BLaER1 (cell line): ENCODE measurements at regions not wholly inside any gene's neighbourhood (a gene's known extent, or its start where the extent isn't known, plus 50 kb on each side); places are given as distances from the start of the nearest gene placed in this dataset.

Experiments
- H3K27ac ChIP-seq: shearing (Covaris generic); formaldehyde crosslinking; 2 replicates; pipeline ENCODE4 v1.8.1; 2022
- H3K27me3 ChIP-seq: shearing (Covaris generic); formaldehyde crosslinking; 2 replicates; pipeline ENCODE4 v1.8.1; 2022
- H3K36me3 ChIP-seq: shearing (Covaris generic); formaldehyde crosslinking; 2 replicates; pipeline ENCODE4 v1.8.1; 2022
- H3K4me1 ChIP-seq: shearing (Covaris generic); formaldehyde crosslinking; 2 replicates; pipeline ENCODE4 v1.8.1; 2022
- H3K4me2 ChIP-seq: shearing (Covaris generic); formaldehyde crosslinking; 2 replicates; pipeline ENCODE4 v1.8.1; 2022
- H3K4me3 ChIP-seq: shearing (Covaris generic); formaldehyde crosslinking; 2 replicates; pipeline ENCODE4 v1.8.1; 2022
- H3K9ac ChIP-seq: shearing (Covaris generic); formaldehyde crosslinking; 2 replicates; pipeline ENCODE4 v1.8.1; 2022
- H3K9me3 ChIP-seq: shearing (Covaris generic); formaldehyde crosslinking; 2 replicates; pipeline ENCODE4 v1.8.1; 2022
- H4K20me1 ChIP-seq: shearing (Covaris generic); formaldehyde crosslinking; 2 replicates; pipeline ENCODE4 v1.8.1; 2022
- Cebpa-rat ChIP-seq: shearing (Covaris generic); IDR thresholded peaks from 2 replicates; pipeline ENCODE4 v1.8.1; 2022

DNA sequence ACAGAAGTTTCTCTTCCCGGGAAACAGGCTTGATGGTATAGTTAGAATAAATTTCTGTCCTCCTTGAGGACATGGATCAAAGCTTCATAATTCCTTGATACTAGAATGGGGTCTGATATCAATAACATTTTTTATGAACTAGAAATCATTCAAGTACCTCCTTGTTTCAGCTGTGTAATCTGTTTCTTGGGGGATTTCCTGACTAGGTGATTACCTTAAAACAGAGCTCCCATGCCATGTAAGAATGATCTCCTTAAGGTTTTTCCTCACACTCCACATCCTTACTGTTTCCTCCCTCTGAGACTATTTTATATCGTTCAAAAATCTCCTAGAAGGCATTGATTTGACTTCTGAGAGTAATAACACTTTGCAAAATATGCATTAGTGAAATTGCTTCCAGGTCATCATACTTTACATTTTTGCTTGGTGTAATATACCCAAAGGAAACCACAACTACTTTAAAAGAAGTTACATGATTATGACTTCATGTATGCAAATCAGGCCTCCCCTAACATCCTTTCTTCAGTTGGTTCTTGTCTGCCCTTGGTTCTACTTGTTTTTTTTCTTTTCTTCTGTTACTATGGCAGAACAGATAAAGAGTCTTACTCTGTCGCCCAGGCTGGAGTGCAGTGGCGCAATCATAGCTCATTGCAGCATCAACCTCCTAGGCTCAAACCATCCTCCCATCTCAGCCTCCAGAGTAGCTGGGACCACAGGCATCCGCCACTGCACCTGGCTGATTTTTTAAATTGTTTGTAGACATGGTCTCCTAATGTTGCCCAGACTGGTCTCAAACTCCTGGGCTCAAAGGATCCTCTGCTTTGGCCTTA is 388.8 kb downstream of the ZFHX3 start:
- Histone ChIP-seq H3K27ac (no peak overlapping the region), H3K27me3 (no peaks in the 10 kb centered on the region), H3K4me2 (no peak overlapping the region), H3K9ac (no peak overlapping the region), H3K36me3 (no peaks in the 10 kb centered on the region), H3K9me3 (no peaks in the 10 kb centered on the region), H4K20me1 (no peaks in the 10 kb centered on the region), H3K4me1 (peaks cover 7% of the 10 kb centered on the region), H3K4me3 (no peak overlapping the region)
- TF ChIP-seq Cebpa-rat = no peak

DNA sequence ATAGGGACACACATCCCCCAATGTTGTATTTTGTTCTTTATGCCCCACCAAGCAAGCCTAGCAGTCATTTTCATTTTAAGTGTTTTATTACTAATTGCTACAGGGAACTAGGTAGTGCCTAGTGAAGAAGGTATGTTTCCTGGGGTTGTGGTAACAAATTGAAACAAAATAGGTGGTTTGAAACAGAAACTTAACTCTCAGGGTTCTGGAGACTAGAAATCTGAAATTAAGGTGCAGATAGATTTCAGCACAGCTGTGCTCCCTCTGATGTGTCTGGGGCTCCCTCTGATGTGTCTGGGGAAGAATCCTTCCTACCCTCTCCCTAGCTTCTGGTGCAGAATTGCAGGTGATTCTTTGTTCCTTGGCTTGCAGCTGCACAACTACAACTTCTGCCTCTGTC is 390.1 kb downstream of the ZFHX3 start:
- no peaks in the 10 kb centered on the region for H4K20me1 ChIP-seq
- H3K36me3 ChIP-seq = no peaks in the 10 kb centered on the region
- H3K9ac ChIP-seq = no peak overlapping the region
- no peak overlapping the region for H3K4me3 ChIP-seq
- TF ChIP-seq Cebpa-rat = no peak
- no peak overlapping the region for H3K27ac ChIP-seq
- H3K4me1 ChIP-seq = no peaks in the 10 kb centered on the region
- H3K9me3 ChIP-seq = no peaks in the 10 kb centered on the region
- H3K4me2 ChIP-seq = no peak overlapping the region
- H3K27me3 ChIP-seq = no peaks in the 10 kb centered on the region

DNA sequence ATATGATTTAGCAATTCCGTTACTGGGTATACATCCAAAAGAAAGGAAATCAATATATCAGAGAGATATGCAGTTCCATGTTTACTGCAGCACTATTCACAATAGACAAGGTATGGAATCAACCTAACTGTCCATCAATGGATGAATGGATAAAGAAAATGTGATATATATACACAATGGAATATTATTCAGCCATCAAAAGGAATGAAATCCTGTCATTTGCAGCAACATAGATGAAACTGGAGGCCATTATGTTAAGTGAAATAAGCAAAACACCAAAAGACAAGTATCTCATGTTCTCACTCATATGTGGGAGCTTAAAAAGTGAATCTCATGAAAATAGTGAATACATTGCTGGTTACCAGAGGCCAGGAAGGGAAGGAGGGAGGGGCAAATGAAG is 390.8 kb downstream of the ZFHX3 start:
- Histone ChIP-seq H3K4me3 (no peak overlapping the region), H3K36me3 (no peaks in the 10 kb centered on the region), H3K4me2 (no peak overlapping the region)

DNA sequence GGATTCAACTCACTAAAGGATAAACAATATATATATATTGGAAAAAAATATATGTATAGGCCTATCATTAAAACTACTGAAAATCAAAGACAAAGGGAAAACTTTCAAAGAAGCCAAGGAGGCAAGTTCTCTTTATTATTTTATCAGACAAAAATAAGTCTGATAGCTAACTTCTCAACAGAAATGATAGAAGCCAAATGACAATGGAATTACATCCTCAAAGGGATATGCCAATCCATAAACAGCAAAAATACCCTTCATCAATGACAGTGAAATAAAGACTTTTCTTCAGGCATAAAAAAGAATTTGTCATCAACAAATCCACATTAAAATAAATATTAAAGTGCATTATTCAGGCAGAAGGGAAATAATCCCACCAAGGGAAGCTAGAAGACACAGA is 393.4 kb downstream of the ZFHX3 start:
- no peaks in the 10 kb centered on the region for H4K20me1 ChIP-seq
- no peaks in the 10 kb centered on the region for H3K36me3 ChIP-seq
- peaks cover 9% of the 10 kb centered on the region; the same call in 1 of the 2 replicates for H3K9me3 ChIP-seq
- H3K9ac ChIP-seq = no peak overlapping the region
- H3K27ac ChIP-seq = no peak overlapping the region
- H3K4me3 ChIP-seq = no peak overlapping the region
- H3K4me2 ChIP-seq = no peak overlapping the region
- no peaks in the 10 kb centered on the region for H3K27me3 ChIP-seq
- no peak for TF ChIP-seq Cebpa-rat
- no peaks in the 10 kb centered on the region for H3K4me1 ChIP-seq

More for the DNA sequence above, 390.8 kb downstream of the ZFHX3 start:
- Histone ChIP-seq H3K27ac (no peak overlapping the region), H3K9ac (no peak overlapping the region), H4K20me1 (no peaks in the 10 kb centered on the region), H3K27me3 (no peaks in the 10 kb centered on the region), H3K4me1 (no peaks in the 10 kb centered on the region), H3K9me3 (peaks cover 3% of the 10 kb centered on the region; the same call in 1 of the 2 replicates)
- TF ChIP-seq Cebpa-rat = no peak

DNA sequence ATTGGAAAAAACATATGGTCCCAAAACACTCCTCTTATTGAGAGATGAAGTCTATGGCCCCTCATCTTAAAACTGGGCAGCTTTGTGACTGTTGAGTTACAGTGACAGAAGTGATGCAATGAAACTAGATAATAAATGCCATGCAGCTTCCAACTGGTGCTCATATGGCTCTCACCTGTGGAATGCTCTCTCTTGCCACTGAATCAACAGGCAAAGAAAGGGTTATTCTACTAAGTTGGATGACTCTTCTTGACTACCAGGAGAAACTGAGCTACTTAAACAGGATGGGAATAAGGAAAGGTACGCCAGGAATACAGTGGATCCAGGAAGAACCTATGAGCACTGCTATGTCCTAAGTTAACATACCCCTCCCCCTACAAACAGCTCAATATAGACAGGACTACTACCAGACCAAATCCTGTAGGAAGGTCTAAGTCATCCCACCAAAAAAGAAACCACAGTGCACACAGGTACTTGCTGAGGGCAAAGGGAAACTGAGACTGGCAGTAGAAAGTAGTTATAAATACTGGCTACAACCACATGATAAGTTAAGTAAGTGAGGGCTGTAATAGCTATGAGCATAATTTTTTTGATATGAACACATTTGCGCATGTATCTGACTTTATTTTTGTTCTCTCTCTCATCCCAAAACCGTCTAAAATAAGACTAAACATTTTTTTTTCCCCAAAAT is 398.5 kb downstream of the ZFHX3 start:
- Histone ChIP-seq H3K4me2 (no peak overlapping the region), H3K27me3 (no peaks in the 10 kb centered on the region), H3K36me3 (no peaks in the 10 kb centered on the region), H3K4me3 (no peak overlapping the region), H4K20me1 (no peaks in the 10 kb centered on the region), H3K9me3 (peaks cover 9% of the 10 kb centered on the region; the same call in 1 of the 2 replicates), H3K9ac (no peak overlapping the region), H3K27ac (no peak overlapping the region), H3K4me1 (no peaks in the 10 kb centered on the region)
- TF ChIP-seq Cebpa-rat = no peak

DNA sequence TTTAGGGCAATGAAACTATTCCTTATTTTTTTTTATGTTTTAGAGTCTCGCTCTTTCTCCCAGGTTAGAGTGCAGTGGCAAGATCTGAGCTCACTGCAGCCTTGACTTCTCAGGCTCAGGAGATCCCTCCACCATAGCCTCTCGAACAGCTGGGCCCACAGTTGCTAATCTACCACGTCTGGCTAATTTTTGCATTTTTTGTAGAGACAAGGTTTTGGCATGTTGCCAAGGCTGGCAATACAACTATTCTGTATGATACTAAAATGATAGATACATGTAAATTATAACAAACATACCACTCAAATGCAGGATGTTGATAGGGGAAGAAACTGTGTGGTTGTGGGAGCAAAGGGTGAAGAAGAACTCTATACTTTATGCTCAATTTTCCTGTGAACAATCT is 401.3 kb downstream of the ZFHX3 start:
- no peak overlapping the region for H3K27ac ChIP-seq

DNA sequence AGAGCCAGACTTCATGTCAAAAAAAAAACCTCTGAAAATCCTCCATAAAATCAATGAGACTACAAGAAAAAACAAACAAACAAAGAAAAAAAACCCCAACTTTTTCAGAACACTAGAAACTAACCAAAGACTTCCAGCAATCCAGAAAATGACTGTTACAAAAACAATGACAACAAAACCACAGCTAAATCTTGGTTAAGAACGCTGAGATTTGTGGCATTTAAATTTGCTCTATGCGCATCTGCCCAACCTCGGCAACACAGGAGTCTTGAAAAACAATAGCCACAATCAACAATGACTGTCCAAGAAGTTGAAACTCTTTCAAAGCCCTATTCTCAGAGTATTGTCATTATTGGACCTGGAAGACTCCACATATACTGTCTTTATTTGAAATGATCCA is 402.4 kb downstream of the ZFHX3 start:
- Histone ChIP-seq H3K27me3 (no peaks in the 10 kb centered on the region), H3K9me3 (peaks cover 7% of the 10 kb centered on the region; the same call in 1 of the 2 replicates), H3K27ac (no peak overlapping the region), H3K4me3 (no peak overlapping the region), H3K36me3 (no peaks in the 10 kb centered on the region), H3K4me2 (no peak overlapping the region), H3K9ac (no peak overlapping the region), H3K4me1 (no peaks in the 10 kb centered on the region), H4K20me1 (no peaks in the 10 kb centered on the region)
- no peak for TF ChIP-seq Cebpa-rat

More for the DNA sequence above, 401.3 kb downstream of the ZFHX3 start:
- H3K4me1 ChIP-seq = no peaks in the 10 kb centered on the region
- H3K4me3 ChIP-seq = no peak overlapping the region
- no peaks in the 10 kb centered on the region for H3K27me3 ChIP-seq
- H3K36me3 ChIP-seq = no peaks in the 10 kb centered on the region
- no peak overlapping the region for H3K4me2 ChIP-seq
- no peak overlapping the region for H3K9ac ChIP-seq
- no peak for TF ChIP-seq Cebpa-rat
- no peaks in the 10 kb centered on the region for H4K20me1 ChIP-seq
- peaks cover 10% of the 10 kb centered on the region; the same call in 1 of the 2 replicates for H3K9me3 ChIP-seq

DNA sequence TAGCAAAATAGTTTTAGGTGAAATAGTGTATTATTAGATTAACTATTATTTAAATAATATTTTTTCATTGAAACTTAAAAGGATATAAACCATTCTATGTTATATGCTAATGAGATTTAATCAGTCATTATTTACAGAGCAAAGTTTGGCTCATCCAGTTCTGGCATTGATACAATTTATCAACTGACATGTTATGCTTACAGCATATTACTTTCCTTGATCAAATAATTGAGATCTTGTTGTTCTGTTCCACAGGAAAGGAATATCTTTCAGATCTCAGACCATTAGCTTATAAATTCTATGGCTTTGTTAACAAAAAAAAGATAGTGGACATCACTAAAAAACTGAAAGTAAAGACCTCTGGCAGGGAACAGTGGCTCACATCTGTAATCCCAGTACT is 403.0 kb downstream of the ZFHX3 start:
- Histone ChIP-seq H3K4me1 (no peaks in the 10 kb centered on the region), H3K9ac (no peak overlapping the region), H3K4me2 (no peak overlapping the region), H3K27me3 (no peaks in the 10 kb centered on the region), H3K36me3 (no peaks in the 10 kb centered on the region), H3K27ac (no peak overlapping the region), H3K9me3 (peaks cover 12% of the 10 kb centered on the region), H4K20me1 (no peaks in the 10 kb centered on the region), H3K4me3 (no peak overlapping the region)
- no peak for TF ChIP-seq Cebpa-rat

DNA sequence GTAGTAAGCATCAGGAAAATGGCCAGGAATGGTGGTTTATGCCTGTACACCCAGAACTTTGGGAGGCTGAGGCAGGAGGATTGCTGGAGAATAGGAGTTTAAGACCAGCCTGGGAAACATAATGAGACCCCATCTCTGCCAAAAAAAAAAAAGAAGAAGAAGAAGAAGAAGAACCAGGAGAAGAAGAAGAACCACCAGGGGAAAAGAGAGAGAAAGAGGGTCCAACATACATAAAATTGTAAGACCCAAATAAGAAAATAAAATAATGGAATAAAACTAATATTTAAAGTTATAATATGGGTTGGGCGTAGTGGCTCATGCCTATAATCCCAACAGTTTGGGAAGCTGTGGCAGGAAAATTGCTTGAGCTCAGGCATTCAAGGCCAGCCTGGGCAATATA is 408.4 kb downstream of the ZFHX3 start:
- no peaks in the 10 kb centered on the region for H3K36me3 ChIP-seq
- no peak overlapping the region for H3K4me2 ChIP-seq
- no peaks in the 10 kb centered on the region for H3K27me3 ChIP-seq
- no peaks in the 10 kb centered on the region for H3K4me1 ChIP-seq
- H3K27ac ChIP-seq = no peak overlapping the region
- no peaks in the 10 kb centered on the region for H4K20me1 ChIP-seq
- no peak for TF ChIP-seq Cebpa-rat
- no peak overlapping the region for H3K9ac ChIP-seq
- peaks cover 25% of the 10 kb centered on the region for H3K9me3 ChIP-seq
- H3K4me3 ChIP-seq = no peak overlapping the region

DNA sequence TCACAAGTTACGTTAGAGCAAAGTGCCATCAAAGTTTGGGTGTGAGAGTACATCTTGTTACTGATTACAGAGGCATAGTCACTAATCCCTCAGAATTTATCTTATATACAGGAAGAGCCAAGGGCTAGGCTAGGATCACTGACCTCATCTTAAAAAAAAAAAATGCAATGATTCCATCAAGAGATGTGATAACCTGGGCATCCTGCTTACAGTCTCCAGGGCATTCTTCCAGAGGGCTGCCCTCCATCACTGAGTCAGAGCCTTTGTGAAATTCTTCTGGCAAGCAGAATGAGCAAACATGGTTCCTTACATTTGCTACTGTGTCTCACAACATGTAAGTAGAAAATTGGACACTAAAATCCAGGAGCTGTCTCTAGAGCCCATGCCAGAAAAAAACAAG is 410.6 kb downstream of the ZFHX3 start:
- no peaks in the 10 kb centered on the region for H3K27me3 ChIP-seq
- no peak overlapping the region for H3K27ac ChIP-seq
- H3K4me2 ChIP-seq = no peak overlapping the region
- no peaks in the 10 kb centered on the region for H3K36me3 ChIP-seq
- H3K9ac ChIP-seq = no peak overlapping the region
- no peaks in the 10 kb centered on the region for H4K20me1 ChIP-seq
- no peak overlapping the region for H3K4me3 ChIP-seq
- peaks cover 25% of the 10 kb centered on the region for H3K9me3 ChIP-seq
- no peak for TF ChIP-seq Cebpa-rat
- H3K4me1 ChIP-seq = no peaks in the 10 kb centered on the region
